Activated CD8-positive, alpha-beta memory T cell treated with anti-CD3 and anti-CD28 coated beads for 48 hours (primary cell): ENCODE measurements at regions not wholly inside any gene's neighbourhood (a gene's known extent, or its start where the extent isn't known, plus 50 kb on each side); places are given as distances from the start of the nearest gene placed in this dataset.
"Not testable (repeated sequence)": the region's sequence is repeated elsewhere in the genome, so short reads cannot be mapped to it uniquely, and the experiment has no call there.

Experiments used
- DNase-seq, 3 experiments: peaks; one replicate each; pipeline ENCODE4 v3.0.0-alpha.2; 2020; ENCODE audit warnings: low read depth in 2 of 3, low spot score in 2 of 3

DNA sequence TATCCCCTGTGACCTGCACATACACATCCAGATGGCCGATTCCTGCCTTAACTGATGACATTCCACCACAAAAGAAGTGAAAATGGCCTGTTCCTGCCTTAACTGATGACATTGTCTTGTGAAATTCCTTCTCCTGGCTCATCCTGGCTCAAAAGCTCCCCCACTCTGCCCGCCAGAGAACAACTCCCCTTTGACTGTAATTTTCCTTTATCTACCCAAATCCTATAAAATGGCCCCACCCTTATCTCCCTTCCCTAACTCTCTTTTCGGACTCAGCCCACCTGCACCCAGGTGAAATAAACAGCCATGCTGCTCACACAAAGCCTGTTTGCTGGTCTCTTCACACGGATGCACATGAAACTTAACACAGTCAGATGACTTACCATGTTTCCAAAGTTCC lies 403.8 kb downstream of the TBC1D32 start:
- DNase-seq = not testable (repeated sequence)

DNA sequence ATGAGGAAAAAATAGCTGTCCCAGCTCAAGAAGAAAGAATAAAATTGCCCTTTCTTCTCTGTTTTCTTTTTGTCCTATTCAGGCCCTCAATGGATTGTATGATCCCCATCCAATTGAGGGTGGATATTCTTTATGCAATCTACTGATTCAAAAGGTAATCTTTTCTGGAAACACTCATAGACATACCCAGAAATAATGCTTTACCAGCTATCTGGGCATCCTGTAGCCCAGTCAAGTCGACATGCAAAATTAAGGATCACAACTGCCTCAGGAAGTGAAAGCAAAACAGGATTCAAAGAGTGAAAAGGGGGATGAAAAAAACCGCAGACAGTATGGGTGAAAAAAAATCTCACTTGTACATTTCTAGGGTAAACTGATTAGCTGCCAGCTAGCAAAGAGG lies 410.1 kb downstream of the TBC1D32 start:
- no peak for DNase-seq

DNA sequence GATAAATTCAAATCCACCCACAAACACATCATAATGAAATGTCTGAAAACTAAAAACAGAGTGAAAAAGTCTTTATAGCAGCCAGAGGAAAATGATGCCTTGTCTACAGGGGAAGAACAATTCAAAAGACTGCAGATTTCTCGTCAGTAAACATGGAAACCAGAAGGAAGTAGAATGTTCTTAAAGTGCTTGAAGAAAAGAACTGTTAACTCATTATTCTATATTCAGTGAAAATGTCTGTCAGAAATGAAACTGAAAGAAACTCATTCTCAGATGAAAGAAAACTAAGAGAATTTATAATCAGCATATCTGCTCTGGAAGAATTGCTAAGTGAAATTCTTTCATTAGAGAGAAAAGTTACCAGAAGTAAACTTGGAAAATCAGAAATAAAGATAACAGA lies 416.1 kb downstream of the TBC1D32 start:
- no peak for DNase-seq

DNA sequence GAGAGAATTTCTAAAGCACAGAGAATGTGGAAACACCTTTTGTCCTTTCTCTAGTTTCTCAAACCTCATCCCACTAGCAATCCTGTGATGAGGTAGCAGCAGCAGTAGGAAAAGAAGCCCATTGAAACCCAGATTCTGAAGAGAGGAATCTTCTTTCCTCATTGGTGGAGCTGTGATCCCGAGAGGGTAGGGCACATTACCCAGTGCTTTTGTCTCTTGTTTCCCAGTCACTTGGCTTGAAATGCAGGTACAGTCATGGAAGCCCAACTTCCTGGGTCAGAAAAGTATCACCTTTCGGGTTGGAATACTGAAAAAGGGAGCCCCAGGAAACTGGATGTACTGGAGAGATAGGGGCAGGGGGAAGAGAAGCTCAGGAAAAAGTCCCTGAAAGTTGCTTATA lies 417.4 kb downstream of the TBC1D32 start:
- no peak for DNase-seq

DNA sequence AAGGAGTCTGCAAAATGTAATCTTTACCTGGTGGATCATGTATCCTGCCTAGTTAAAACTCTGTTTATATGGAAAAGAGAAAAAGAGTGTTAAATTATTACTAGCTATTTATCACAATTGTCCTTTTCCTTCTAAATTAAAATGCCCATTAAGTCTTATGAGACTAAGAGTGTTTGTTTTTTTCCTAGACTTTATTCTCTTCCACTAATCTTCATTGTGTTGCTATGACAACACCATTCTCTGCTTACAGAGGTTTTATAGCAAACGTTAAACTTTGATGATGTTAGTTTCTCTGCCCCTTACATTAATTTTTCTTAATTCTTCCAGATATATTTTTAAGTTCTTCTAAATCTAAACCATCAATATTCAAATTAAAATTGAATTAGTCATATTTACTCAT lies 420.8 kb downstream of the TBC1D32 start:
- DNase-seq = no peak

DNA sequence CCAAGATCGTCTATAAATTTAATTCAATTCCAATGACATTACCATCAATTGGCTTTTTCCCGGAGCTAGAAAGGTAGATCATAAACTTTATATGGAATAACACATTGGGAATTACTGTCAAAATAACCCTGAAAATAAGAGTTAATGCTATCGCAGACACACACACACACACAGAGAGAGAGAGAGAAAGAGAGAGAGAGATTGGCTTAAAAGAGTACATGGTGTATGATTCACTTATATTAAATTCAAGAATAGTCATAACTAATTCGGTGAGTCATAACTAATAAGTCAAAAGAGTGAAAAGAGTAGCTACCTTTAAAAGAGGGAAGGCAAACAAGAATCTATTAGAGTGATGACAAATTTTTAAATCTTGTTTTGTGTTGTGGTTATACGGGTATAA lies 425.5 kb downstream of the TBC1D32 start:
- DNase-seq = no peak

DNA sequence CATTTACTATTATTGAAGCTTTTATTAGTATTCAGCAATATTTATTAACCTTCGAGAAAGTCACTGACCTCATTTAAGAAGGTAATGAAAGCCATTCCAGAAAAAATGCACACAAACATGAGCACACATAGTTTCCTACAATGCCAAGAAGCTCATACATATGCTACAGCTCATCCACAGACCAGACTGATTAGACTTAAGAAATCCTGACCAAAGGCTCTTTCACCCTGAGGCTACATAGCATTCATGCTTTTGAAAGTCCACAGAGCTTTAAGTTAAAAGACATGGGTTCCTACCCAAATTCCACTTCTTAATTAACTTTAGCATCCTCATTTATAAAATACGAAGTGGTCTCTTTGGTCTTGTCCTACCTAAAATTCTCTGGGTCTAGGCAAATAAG lies 430.4 kb downstream of the TBC1D32 start:
- no peak for DNase-seq

DNA sequence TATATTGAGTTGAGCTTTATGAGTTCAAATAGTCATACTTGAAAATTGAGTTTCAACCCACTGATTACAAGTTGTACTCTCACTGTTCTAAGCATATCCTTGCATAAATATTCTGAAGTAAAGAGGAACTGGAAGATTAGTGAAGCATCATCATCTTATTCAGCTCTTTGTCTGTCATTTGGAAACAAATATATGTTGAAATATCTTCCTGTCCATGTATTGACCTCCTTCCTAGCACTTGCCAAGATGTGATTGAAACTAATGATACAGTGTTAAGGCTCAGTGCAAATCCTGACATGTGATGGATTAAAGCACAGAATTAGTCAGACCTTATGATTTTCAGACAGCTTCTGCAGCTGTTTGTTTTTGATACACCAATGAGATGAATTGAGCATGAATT lies 434.3 kb downstream of the TBC1D32 start:
- DNase-seq = no peak

DNA sequence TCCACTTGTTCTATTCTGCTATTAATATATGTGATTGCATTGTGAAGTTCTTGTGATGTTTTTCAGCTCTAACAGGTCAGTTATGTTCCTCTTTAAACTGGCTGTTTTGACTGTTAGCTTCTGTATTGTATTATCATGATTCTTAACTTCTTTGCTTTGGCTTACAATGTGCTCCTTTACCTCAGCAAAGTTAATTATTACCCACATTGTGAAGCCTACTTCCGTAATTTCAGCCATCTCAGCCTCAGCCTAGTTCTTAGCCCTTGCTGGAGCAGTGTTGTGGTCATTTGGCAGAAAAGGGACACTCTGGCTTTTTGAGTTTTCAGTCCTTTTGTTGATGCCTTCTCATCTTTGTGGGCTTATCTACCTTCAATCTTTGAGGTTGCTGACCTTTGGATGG lies 440.2 kb downstream of the TBC1D32 start:
- DNase-seq = no peak

DNA sequence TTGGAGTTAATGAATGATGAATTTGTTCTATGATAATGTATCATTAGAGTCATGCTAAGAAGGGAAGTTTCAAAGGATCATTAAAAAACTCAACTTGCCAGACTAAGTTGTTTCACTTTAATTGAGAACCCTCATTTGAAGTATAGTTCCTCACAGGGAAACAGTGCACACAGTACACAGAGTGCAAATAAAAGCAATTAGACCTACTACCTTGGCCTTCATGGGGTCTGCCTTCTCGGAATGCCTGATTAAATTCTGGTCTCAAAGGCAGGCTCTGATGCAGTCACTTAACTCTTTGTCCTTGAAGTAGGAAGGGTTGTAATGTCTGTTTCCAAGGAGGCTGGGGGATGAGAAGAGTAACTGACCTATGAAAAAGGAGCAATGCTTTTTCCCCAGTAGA lies 457.3 kb downstream of the TBC1D32 start:
- no peak for DNase-seq

DNA sequence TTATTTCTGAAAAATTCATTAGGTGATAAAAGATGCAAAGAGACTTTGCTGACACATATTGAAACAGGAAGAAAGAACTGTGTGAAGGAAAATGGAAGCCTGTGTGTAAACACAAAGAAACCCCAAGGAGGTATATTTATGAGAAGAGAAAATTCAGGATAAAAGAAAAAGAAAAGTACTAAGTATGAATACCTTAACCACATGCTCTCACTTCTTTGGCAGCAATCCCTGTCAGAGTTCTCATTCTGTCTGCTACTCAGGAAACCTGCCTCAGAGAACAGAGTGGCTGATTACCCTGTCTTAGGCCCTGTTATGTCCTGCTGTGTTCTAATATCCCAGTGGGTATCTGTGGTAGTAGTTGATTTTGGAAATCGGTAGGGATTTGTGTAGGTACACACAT lies 457.9 kb downstream of the TBC1D32 start:
- no peak for DNase-seq

DNA sequence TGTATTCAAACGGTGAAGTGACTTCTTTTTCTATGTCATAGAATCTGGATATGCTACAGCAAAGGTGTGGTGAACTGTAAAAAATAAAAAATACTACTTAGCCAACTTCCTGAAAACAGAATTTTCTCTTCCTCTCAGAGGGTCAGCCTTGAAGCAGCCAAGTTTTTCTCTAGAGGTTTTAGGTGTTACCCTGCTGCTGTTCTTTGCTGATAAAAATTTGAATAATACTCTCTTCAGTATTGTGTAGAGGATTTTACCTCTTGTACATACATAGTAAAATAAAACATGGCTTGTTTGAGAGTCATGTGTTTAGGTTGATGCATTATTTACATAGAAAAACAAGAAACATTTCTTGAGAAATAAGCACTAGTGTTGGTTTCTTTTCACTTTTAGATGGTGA lies 458.4 kb downstream of the TBC1D32 start:
- DNase-seq = no peak

DNA sequence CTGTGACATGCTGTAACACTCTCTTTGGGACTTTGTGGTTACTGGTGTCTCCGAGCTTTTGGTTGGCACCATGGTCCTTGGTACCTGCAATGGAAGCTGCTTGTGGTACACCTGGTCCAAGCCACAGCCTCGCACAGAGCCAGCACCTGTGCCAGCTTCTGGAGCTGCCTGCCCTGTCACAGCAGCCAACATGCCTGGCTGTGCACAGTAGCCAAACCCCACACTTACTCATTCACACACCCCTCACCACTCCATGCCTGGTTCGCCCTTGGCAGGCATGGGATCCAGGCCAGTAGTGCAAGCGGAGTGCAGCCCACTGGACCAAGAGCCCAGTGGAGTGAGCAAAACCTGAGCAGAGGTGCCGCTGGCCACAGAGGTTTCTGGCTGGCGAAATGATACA lies 459.9 kb downstream of the TBC1D32 start:
- DNase-seq = no peak

DNA sequence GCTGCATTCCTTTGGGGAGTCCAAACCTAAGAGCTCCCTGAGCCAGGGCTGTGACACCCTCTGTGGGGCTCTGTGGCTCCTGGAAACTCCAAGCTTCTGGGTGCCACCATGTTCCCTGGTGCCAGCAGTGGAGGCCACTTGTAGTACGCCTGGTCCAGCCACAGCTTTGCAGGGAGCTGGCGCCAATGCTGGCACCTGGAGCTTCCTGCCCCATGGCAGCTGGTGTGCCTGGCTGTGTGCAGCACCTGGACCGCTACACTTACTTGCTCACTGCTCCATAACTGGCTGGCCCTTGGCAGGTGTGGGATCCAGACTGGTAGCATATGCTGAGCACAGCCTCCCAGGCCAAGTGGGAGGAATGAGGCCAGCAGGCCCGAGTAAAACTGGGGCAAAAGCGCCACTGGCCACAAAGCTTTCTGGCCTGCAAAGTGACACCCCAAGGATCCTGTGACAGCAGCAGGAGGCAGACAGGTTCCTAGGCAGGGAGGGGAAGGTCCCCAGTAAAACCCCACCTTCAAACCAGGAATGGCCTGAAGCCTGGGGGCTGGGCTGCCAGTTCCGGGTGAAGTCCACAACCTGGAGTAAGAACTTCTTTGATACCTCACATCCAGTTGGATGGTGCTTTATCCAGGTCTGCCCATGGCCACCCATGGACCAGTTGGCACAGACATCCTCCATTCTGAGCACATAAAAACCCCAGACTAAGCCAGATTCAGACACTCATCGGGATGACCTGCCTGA lies 461.0 kb downstream of the TBC1D32 start:
- no peak for DNase-seq

DNA sequence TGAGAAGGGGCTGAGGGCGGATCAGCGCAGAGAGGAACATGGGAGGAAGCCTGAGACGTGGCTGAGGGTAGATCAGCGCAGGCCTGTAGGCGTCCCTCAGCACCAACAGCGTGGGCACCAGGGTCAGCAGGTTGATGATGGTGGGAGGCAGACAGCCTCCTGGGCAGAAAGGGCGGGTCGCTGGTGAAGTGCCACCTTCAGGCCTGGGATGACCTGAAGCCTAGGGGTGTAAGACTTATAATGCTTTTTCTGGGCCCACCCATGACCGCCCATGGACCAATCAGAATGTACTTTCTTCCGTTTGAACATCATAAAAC lies 462.1 kb downstream of the TBC1D32 start:
- no peak for DNase-seq

DNA sequence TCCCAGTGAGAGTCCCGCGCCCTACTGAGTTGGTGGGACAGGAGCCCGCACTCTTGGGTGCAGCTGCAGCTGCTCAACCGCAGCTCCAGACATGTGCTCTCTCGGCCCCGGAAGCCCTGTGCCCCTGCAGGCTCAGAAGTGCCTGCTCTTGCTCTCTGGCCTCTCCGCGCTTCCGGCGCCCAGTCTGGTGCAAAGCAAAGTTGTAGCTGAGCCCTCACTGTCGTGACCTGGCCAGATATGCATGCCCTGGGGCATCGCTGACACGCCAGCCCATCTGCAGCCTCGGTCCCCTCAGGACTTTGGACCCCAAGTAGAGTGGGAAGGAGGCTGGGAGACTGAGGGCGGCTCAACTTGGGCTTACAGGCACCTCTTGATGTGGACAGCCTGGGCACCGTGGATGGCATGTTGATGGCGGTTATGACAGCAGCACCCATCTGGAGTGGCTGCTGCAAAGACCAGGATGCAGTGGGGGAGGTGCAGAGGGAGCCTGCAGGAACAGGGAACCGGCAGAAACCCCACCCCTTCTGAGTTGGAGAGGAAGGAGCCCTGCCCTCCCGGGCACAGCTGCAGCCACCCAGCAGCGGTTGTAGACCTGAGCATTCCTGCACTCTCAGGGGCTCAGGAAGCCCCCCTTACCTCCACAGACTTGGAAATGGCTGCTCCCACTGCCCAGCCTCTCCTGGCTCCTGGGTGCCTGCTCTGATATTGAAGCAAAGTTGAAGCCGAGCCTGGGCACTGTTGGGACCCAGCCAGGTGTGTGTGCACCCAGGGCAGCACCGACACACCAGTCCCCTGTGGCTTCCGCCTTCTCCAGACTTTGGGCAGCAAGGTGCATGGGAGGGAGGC lies 462.6 kb downstream of the TBC1D32 start:
- DNase-seq = no peak

DNA sequence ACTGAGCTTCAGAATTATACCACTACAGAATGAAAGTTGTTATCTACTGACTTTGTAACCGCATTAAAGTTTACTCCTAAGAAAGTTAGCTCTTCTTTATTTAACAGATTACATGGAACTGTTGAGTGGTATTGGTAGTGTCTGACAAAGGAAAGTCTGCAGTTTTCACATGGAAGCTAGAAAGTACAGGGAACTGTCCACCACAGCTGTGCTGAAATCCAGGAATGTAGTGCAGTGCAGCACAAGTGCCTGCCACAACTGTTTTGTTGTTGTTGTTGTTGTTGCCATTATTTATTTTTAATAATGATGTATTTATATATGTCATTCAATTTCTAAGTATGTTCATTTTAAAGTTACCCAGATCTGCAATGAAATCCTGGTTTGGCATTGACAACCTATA lies 464.9 kb downstream of the TBC1D32 start:
- DNase-seq = no peak

DNA sequence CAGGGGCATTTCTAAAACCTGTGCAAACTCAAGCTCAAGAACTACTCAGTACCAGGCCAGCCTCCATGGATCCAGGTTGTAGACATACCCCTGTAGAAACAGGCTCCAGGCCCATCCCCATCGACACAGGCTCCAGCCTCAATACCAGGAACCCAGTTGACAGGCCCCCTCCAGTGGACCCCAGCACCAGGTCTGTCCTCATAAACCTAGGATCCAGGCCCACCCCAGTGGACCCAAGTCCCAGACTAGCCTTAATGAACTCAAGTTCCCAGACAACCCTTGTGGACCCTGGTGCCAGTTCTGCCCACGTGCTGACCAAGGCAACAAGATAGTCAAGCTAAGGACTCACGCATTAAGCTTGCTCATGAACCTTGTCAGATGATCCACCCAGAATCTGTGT lies 476.9 kb downstream of the TBC1D32 start:
- no peak for DNase-seq

DNA sequence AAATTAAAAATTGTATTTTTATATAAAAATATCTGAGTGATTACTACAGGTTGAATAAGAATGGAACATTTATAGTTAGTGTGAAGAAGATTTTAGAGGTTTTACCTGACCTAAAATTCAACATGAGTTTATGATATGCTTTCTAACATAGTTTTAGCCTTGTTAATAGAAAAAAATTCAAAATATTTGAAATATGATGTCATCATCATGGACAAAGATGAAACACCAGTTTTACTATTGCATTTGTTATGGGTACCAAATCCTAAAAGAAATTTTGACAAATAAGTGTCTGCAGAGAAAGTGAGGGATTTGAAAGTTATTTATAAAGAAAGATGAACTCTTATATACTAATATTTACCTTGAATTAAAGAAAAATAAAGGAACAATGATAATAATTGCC lies 479.7 kb downstream of the TBC1D32 start:
- no peak for DNase-seq

DNA sequence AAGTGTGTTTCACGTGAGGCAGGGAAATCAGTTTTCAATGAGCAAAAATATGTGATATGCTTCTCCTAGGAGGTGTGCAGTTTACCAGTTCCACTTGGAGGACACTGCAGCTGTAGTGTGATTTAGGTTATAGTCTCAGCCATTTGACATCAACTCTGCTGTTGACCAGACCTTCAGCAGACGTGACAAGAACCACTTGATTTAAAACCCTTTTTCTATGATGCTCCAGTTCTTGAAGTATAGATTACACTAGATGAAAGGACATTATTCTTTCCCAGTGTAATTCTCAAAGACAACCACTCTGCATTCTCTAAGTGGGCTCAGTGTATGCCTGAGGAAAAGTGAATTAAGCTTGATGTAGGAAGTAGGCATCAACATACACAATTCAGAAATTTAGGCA lies 480.8 kb downstream of the TBC1D32 start:
- DNase-seq = no peak

DNA sequence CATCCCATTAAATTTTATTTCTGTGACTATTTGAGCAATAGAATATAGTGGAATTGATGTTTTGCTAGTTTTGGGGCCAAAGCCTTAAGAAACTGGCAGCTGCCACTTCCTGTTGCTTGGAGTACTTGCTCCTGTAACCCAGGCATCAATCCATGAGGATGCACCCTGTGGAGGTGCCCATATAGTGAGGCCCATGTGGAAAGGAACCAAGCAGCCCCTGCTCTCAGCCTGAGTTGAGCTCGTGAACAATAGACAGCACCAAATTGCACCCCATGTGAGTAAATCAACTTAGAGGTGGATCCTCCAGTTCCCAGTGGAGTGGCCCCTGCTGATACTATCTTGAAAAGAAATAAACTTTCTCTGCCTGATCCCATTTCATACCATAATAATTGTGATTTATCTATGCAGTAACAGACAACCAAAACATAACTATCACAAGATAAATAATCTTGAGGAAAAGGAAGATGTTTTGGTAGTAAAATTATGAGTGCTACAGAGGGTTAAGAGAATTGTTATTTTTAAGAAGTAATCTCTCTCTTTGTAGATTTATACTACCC lies 481.9 kb downstream of the TBC1D32 start:
- no peak for DNase-seq

DNA sequence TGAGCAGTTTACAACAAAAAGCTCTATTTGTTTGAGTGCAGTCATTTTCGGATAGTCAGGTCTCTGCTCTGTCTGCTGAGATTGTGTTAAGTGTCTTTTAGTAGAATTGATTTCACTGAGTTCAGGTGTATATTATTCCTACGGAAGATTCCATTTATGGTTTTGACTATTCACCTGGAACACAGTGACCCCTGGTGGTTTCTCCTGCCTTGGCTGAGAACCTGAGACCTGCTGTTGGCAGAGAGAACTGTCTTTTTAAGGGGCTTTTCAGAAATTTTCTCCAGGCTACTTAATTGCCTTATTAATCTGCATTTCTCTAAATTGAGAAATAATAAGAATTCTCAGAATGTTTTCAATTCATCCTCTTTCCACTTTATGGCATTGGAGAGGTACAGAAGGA lies 508.0 kb downstream of the TBC1D32 start:
- no peak for DNase-seq

DNA sequence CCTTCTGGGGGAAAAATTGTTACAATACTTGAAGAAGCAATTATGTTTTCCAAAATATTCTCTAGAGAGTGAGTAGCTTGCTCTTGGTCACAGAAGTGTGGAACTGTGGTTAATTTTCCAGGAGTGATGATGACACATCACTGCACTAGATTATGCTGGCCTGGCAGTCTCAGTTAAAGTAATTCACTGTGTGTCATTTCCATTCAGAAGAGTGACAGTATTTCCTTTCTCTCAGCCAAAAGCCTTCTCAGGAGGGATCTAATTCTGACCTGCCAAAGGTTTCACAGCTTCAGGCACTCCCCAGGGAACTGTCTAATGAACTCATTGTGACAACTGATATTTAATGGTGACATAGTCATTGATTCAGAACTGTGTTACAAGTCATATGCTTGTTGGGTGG lies 517.5 kb downstream of the TBC1D32 start:
- DNase-seq = no peak
